ENCODE measurements at regions not wholly inside any gene's neighbourhood (a gene's known extent, or its start where the extent isn't known, plus 50 kb on each side); places are given as distances from the start of the nearest gene placed in this dataset.
A peak's percentile ranks its signal among the peaks of the same experiment; 100 is the strongest.

GRCh38 chr5:25544652-25545249 is 900.0 kb upstream of the CDH10 start:
- TF ChIP-seq ESRRG (CRISPR knock-in tag; IDR thresholded peaks at IDR 0.05) (no peak), ZFP30 (CRISPR knock-in tag; IDR thresholded peaks at IDR 0.05) (no peak), PATZ1 (CRISPR knock-in tag; IDR thresholded peaks at IDR 0.05; ENCODE audit: borderline replicate concordance) (no peak), ISL1 (CRISPR knock-in tag; IDR thresholded peaks at IDR 0.05) (no peak), POU6F1 (CRISPR knock-in tag; IDR thresholded peaks at IDR 0.05; ENCODE audit: borderline replicate concordance, low read depth) (no peak), CREB5 (CRISPR knock-in tag; IDR thresholded peaks at IDR 0.05; ENCODE audit: low read depth) (no peak), ZNF70 (CRISPR knock-in tag; IDR thresholded peaks at IDR 0.05) (no peak), TCF4 (CRISPR knock-in tag; IDR thresholded peaks at IDR 0.05; ENCODE audit: borderline replicate concordance) (no peak)
- ATAC-seq = peak; percentile 87

GRCh38 chr5:25540628-25541027 is 895.9 kb upstream of the CDH10 start:
- no peak for TF ChIP-seq ZNF565 (CRISPR knock-in tag; conservative IDR thresholded peaks at IDR 0.05; ENCODE audit: low read depth)
- TF ChIP-seq ESRRG (CRISPR knock-in tag; IDR thresholded peaks at IDR 0.05) = no peak
- TF ChIP-seq GLIS3 (CRISPR knock-in tag; IDR thresholded peaks at IDR 0.05) = no peak
- TF ChIP-seq OSR1 (CRISPR knock-in tag; IDR thresholded peaks at IDR 0.05) = no peak
- TF ChIP-seq CREB5 (CRISPR knock-in tag; IDR thresholded peaks at IDR 0.05; ENCODE audit: low read depth) = no peak
- TF ChIP-seq CSDC2 (CRISPR knock-in tag; IDR thresholded peaks at IDR 0.05) = no peak
- TF ChIP-seq ISL1 (CRISPR knock-in tag; IDR thresholded peaks at IDR 0.05) = no peak
- no peak for TF ChIP-seq CSRNP3 (CRISPR knock-in tag; IDR thresholded peaks at IDR 0.05)
- TF ChIP-seq POU6F1 (CRISPR knock-in tag; IDR thresholded peaks at IDR 0.05; ENCODE audit: borderline replicate concordance, low read depth) = no peak
- TF ChIP-seq ZNF8 (CRISPR knock-in tag; IDR thresholded peaks at IDR 0.05) = no peak
- no peak for TF ChIP-seq RARB (CRISPR knock-in tag; IDR thresholded peaks at IDR 0.05)
- no peak for TF ChIP-seq ZFP30 (CRISPR knock-in tag; IDR thresholded peaks at IDR 0.05)
- no peak for TF ChIP-seq PPARA (CRISPR knock-in tag; IDR thresholded peaks at IDR 0.05; ENCODE audit: borderline replicate concordance)
- no peak for TF ChIP-seq PATZ1 (CRISPR knock-in tag; IDR thresholded peaks at IDR 0.05; ENCODE audit: borderline replicate concordance)
- TF ChIP-seq ZNF70 (CRISPR knock-in tag; IDR thresholded peaks at IDR 0.05) = no peak
- no peak for TF ChIP-seq SNAI2 (CRISPR knock-in tag; IDR thresholded peaks at IDR 0.05)
- no peak for TF ChIP-seq TCF4 (CRISPR knock-in tag; IDR thresholded peaks at IDR 0.05; ENCODE audit: borderline replicate concordance)
- TF ChIP-seq ZFP3 (CRISPR knock-in tag; IDR thresholded peaks at IDR 0.05) = no peak
- TF ChIP-seq TSHZ2 (CRISPR knock-in tag; IDR thresholded peaks at IDR 0.05) = no peak
- no peak for TF ChIP-seq ARNTL (CRISPR knock-in tag; IDR thresholded peaks at IDR 0.05; ENCODE audit: borderline replicate concordance, low read depth)

More at GRCh38 chr5:25540628-25541027, 895.9 kb upstream of the CDH10 start:
- ATAC-seq = no peak

Measured in SK-N-SH treated with all-trans-retinoic acid at 6 μM for 48 hours (cell line).